NB4 (cell line): ENCODE measurements at regions not wholly inside any gene's neighbourhood (a gene's known extent, or its start where the extent isn't known, plus 50 kb on each side); places are given as distances from the start of the nearest gene placed in this dataset.

Source experiments
- MYC ChIP-seq: IDR thresholded peaks from 2 replicates; pipeline ENCODE4 v1.6.1; 2011; ENCODE audit warnings: low read depth, low read length
- POLR2A ChIP-seq: IDR thresholded peaks from 2 replicates; pipeline ENCODE4 v1.6.1; 2011; ENCODE audit warnings: mild to moderate bottlenecking; ENCODE audit not compliant: insufficient read length; ENCODE audit errors: extremely low read depth
- TF ChIP-seq, protein P1 (sequence below): IDR thresholded peaks from one replicate; pipeline ENCODE4 v1.5.1; 2012; ENCODE audit warnings: low read depth, low read length

DNA sequence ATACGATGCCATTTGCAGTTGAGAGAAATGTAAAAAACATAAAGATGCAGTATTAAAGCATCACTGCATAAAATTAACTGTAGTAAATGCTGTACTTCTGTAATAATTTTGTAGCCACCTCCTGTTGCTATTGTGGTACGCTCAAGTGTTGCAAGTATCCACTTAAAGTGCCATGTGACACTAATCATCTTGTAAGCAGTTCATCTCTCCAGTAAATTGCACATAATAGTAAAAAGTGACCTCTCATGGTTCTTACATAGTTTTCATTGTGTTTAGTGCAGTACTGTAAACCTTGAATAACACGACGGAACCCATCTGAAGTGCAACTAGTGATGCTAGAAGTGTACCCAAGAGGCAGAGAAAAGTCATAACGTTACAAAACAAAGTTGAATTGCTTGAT is 190.1 kb upstream of the VGLL2 start:
- TF ChIP-seq, protein P1, sequence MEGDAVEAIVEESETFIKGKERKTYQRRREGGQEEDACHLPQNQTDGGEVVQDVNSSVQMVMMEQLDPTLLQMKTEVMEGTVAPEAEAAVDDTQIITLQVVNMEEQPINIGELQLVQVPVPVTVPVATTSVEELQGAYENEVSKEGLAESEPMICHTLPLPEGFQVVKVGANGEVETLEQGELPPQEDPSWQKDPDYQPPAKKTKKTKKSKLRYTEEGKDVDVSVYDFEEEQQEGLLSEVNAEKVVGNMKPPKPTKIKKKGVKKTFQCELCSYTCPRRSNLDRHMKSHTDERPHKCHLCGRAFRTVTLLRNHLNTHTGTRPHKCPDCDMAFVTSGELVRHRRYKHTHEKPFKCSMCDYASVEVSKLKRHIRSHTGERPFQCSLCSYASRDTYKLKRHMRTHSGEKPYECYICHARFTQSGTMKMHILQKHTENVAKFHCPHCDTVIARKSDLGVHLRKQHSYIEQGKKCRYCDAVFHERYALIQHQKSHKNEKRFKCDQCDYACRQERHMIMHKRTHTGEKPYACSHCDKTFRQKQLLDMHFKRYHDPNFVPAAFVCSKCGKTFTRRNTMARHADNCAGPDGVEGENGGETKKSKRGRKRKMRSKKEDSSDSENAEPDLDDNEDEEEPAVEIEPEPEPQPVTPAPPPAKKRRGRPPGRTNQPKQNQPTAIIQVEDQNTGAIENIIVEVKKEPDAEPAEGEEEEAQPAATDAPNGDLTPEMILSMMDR = no peak
- TF ChIP-seq POLR2A (no peak), MYC (no peak)
